HCT116 (cell line): ENCODE measurements at regions not wholly inside any gene's neighbourhood (a gene's known extent, or its start where the extent isn't known, plus 50 kb on each side); places are given as distances from the start of the nearest gene placed in this dataset.

Source experiments
- ATAC-seq: fragments of 200-7000 bp; cut with Tn5 transposase; 2 replicates; pipeline ENCODE4 v1.9.1; 2020; ENCODE audit warnings: mild to moderate bottlenecking, moderate library complexity
- BruUV-seq: library from RNA; stranded (reverse); fragments of 400-500 nt; replicated peaks from 2 replicates; lab custom pipeline; 2021; lab: Mats Ljungman, UMichigan
- CTCF ChIA-PET: fragments of 300-600 bp; sonication (Branson Sonifier 250); formaldehyde crosslinking; loops from one replicate; lab custom pipeline; 2021; ENCODE audit warnings: antibody characterized with exemption; lab: Charles Lee
- POLR2A ChIA-PET: fragments of 300-600, 350-600 bp; sonication (Branson Sonifier 250); formaldehyde crosslinking; loops from one replicate; lab custom pipeline; 2021; ENCODE audit warnings: antibody characterized with exemption; lab: Charles Lee
- RAD21 ChIA-PET, 2 experiments: fragments of 300-600 bp; sonication (Branson Sonifier 250); formaldehyde crosslinking; loops; one replicate each; lab custom pipeline; 2023; ENCODE audit warnings: low total read pairs in 2 of 2; ENCODE audit not compliant: uncharacterized antibody in 2 of 2, unreplicated experiment in 2 of 2, low non-redundant PET in 1 of 2; lab: Charles Lee
- DNase-seq: peaks from one replicate; pipeline ENCODE4 v3.0.0-alpha.2; 2010; ENCODE audit warnings: low read depth, low spot score
- H2AFZ ChIP-seq: fragments of 200-600 bp; shearing (Covaris generic), sonication (generic); 2 replicates; pipeline ENCODE4 v1.6.1; 2017; ENCODE audit warnings: low read depth, mixed run types, mixed read lengths, antibody characterized with exemption, low read length; ENCODE audit not compliant: poor library complexity, severe bottlenecking
- H3K27ac ChIP-seq: 2 replicates; pipeline ENCODE4 v1.5.1; 2012; ENCODE audit warnings: low read depth, low read length
- H3K27me3 ChIP-seq: fragments of 200-600 bp; sonication (generic); 2 replicates; pipeline ENCODE4 v1.6.1; 2016; ENCODE audit warnings: mixed run types, low read length, mixed read lengths; ENCODE audit not compliant: insufficient read depth
- H3K36me3 ChIP-seq, 2 experiments: fragments of 200-500 bp in 1 of 2; fragments of 200-600 bp in 1 of 2; sonication (Bioruptor generic) in 1 of 2; sonication (generic) in 1 of 2; 2 replicates each; pipeline versions ENCODE4 v1.5.1 to v1.6.1; 2014 to 2016; ENCODE audit warnings: low read length in 2 of 2, inconsistent platforms in 1 of 2, mixed read lengths in 1 of 2, mixed run types in 1 of 2; ENCODE audit not compliant: insufficient read depth in 2 of 2, control insufficient read depth in 1 of 2
- H3K4me1 ChIP-seq, 2 experiments: fragments of 200-600 bp in 1 of 2; sonication (generic) in 1 of 2; 2 replicates each; pipeline versions ENCODE4 v1.5.1 to v1.6.1; 2012 to 2017; ENCODE audit warnings: low read length in 2 of 2, inconsistent platforms in 1 of 2, mild to moderate bottlenecking in 1 of 2, mixed read lengths in 1 of 2, mixed run types in 1 of 2, moderate library complexity in 1 of 2; ENCODE audit not compliant: insufficient read depth in 2 of 2, control insufficient read depth in 1 of 2
- H3K4me2 ChIP-seq: fragments of 200-600 bp; sonication (generic); 2 replicates; pipeline ENCODE4 v1.6.1; 2017; ENCODE audit warnings: mixed run types, low read length, mixed read lengths
- H3K4me3 ChIP-seq, 2 experiments: fragments of 200-600 bp in 1 of 2; sonication (generic) in 1 of 2; replicated peaks in 1 of 2; 2 replicates each; pipeline ENCODE4 v1.5.1; 2011 to 2016; ENCODE audit warnings: low read length in 2 of 2, control low read depth in 1 of 2, low read depth in 1 of 2, mild to moderate bottlenecking in 1 of 2, mixed read lengths in 1 of 2, mixed run types in 1 of 2
- H3K79me2 ChIP-seq: fragments of 200-600 bp; sonication (generic); 2 replicates; pipeline ENCODE4 v1.6.1; 2017; ENCODE audit warnings: mild to moderate bottlenecking, mixed run types, low read length, moderate library complexity, mixed read lengths; ENCODE audit not compliant: insufficient read depth
- H3K9ac ChIP-seq: fragments of 200-600 bp; sonication (generic); 2 replicates; pipeline ENCODE4 v1.6.1; 2016; ENCODE audit warnings: low read length, mixed read lengths
- H3K9me2 ChIP-seq: fragments of 200-600 bp; sonication (generic), shearing (Covaris generic); 2 replicates; pipeline ENCODE4 v1.6.1; 2017; ENCODE audit warnings: mixed run types, mild to moderate bottlenecking, moderate library complexity; ENCODE audit not compliant: insufficient read depth
- H3K9me3 ChIP-seq, 2 experiments: fragments of 200-500 bp in 1 of 2; fragments of 200-600 bp in 1 of 2; sonication (Bioruptor generic) in 1 of 2; sonication (generic) in 1 of 2; 2 replicates each; pipeline ENCODE4 v1.6.1; 2014 to 2017; ENCODE audit warnings: low read length in 2 of 2, mixed read lengths in 2 of 2, inconsistent platforms in 1 of 2, low read depth in 1 of 2, mild to moderate bottlenecking in 1 of 2, mixed run types in 1 of 2, moderate library complexity in 1 of 2; ENCODE audit not compliant: control insufficient read depth in 1 of 2, insufficient read depth in 1 of 2
- H4K20me1 ChIP-seq: fragments of 200-600 bp; sonication (generic), shearing (Covaris generic); 2 replicates; pipeline ENCODE4 v1.6.1; 2017; ENCODE audit warnings: mixed run types, mild to moderate bottlenecking, moderate library complexity; ENCODE audit not compliant: insufficient read depth
- ATF3 ChIP-seq: IDR thresholded peaks from 2 replicates; pipeline ENCODE4 v1.6.1; 2012
- CBX3 ChIP-seq: IDR thresholded peaks from 2 replicates; pipeline ENCODE4 v1.6.1; 2012; ENCODE audit warnings: low read depth
- EZH2phosphoT487 ChIP-seq: fragments of 200-600 bp; IDR thresholded peaks from 2 replicates; pipeline ENCODE4 v1.6.1; 2018; ENCODE audit warnings: antibody characterized with exemption, borderline replicate concordance
- FOSL1 ChIP-seq: IDR thresholded peaks from 2 replicates; pipeline ENCODE4 v1.6.1; 2012; ENCODE audit warnings: low read depth
- JUND ChIP-seq: IDR thresholded peaks from 2 replicates; pipeline ENCODE4 v1.6.1; 2012
- POLR2AphosphoS5 ChIP-seq: IDR thresholded peaks from 2 replicates; pipeline ENCODE4 v1.6.1; 2011; ENCODE audit warnings: mild to moderate bottlenecking, low read depth, low read length, moderate library complexity
- SIN3A ChIP-seq: IDR thresholded peaks from 2 replicates; pipeline ENCODE4 v1.6.1; 2012; ENCODE audit warnings: low read depth
- SRF ChIP-seq: IDR thresholded peaks from 2 replicates; pipeline ENCODE4 v1.6.1; 2012; ENCODE audit warnings: low read depth
- TCF7L2 ChIP-seq: IDR thresholded peaks from 2 replicates; pipeline ENCODE4 v1.7.0; 2011; ENCODE audit warnings: borderline replicate concordance, inconsistent platforms; ENCODE audit not compliant: insufficient read depth, insufficient read length; ENCODE audit errors: extremely low read depth
- ZFX ChIP-seq: fragments of 450-650 bp; IDR thresholded peaks from 2 replicates; pipeline ENCODE4 v1.6.1; 2017
- ZNF274 ChIP-seq: fragments of 200-500 bp; sonication (Bioruptor generic); IDR thresholded peaks from 2 replicates; pipeline ENCODE4 v1.6.1; 2014; ENCODE audit warnings: mild to moderate bottlenecking, low read depth, low read length, inconsistent platforms
- intact Hi-C: fragments of 100-400 bp; cut with micrococcal nuclease; formaldehyde crosslinking; loops from 2 replicates; pipeline ENCODE4 v1.10.0; 2022
- TF ChIP-seq, protein P1 (sequence below), 3 experiments: fragments of 200-600 bp in 1 of 3; sonication (generic) in 1 of 3; IDR thresholded peaks in 2 of 3; conservative IDR thresholded peaks in 1 of 3; 2 replicates each; pipeline ENCODE4 v1.5.1; 2012 to 2017; ENCODE audit warnings: low read depth in 2 of 3, low read length in 2 of 3, antibody characterized with exemption in 1 of 3, borderline replicate concordance in 1 of 3, control low read depth in 1 of 3, mild to moderate bottlenecking in 1 of 3, mixed read lengths in 1 of 3, mixed run types in 1 of 3, moderate library complexity in 1 of 3; ENCODE audit not compliant: insufficient read depth in 1 of 3

DNA sequence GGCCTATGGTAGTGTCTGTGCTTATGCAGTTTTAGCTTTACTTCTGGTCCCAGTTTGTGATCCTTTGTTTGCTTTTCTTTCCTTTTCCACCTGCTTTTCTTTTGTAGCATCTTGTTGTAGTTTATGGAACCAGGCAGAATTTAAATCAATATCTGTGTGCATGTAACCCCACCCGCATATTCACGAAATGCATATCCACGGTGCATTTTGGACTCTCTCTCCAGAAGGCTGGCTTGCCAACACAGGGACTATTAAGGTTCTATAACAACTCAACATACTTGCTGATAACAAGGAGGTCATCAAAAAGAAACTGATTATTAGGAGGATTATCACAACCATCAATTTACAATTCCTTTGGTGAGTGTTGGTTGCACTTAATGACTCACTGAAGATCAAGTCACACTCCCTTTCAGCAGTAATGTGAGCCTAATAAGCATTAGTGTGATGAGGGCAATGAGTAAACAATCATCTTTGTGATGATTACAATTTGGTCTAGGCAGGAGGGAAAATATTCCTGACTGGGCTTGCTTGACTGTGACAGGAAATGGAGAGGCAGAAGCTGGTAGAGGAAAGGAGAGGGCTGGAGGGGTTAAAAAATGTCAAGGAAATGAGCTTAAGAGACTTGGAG is 378.6 kb downstream of the REEP3 start:
- no peak overlapping the region for H3K4me3 ChIP-seq
- no peaks in the 10 kb centered on the region for H3K9me2 ChIP-seq
- no peaks in the 10 kb centered on the region for H3K9me3 ChIP-seq
- intact Hi-C loops, result no loop called here
- TF ChIP-seq ATF3 (no peak), SIN3A (no peak), TCF7L2 (no peak), POLR2AphosphoS5 (no peak), ZFX (no peak), ZNF274 (no peak), CBX3 (no peak), SRF (no peak), FOSL1 (no peak), EZH2phosphoT487 (no peak), JUND (no peak)
- TF ChIP-seq, protein P1, sequence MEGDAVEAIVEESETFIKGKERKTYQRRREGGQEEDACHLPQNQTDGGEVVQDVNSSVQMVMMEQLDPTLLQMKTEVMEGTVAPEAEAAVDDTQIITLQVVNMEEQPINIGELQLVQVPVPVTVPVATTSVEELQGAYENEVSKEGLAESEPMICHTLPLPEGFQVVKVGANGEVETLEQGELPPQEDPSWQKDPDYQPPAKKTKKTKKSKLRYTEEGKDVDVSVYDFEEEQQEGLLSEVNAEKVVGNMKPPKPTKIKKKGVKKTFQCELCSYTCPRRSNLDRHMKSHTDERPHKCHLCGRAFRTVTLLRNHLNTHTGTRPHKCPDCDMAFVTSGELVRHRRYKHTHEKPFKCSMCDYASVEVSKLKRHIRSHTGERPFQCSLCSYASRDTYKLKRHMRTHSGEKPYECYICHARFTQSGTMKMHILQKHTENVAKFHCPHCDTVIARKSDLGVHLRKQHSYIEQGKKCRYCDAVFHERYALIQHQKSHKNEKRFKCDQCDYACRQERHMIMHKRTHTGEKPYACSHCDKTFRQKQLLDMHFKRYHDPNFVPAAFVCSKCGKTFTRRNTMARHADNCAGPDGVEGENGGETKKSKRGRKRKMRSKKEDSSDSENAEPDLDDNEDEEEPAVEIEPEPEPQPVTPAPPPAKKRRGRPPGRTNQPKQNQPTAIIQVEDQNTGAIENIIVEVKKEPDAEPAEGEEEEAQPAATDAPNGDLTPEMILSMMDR (IDR thresholded peaks at IDR 0.05 in 2 of 3, conservative IDR thresholded peaks at IDR 0.05 in 1 of 3; ENCODE audit: borderline replicate concordance in 1 of 3, insufficient read depth in 1 of 3, low read depth in 2 of 3, low read length in 2 of 3), result no peak
- ChIA-PET RAD21 (no interaction called here), POLR2A (no interaction called here), CTCF (interaction anchor here (1.7 to 2.1 kb wide), 2 partner anchors 13 to 33 kb away, joined by 7 to 8 read pairs; no protein-coding TSS in a partner anchor)
- no peak overlapping the region for H2AFZ ChIP-seq
- no peaks in the 10 kb centered on the region for H3K27me3 ChIP-seq
- ATAC-seq (no peak), DNase-seq (no peak)
- H3K4me2 ChIP-seq, result no peak overlapping the region
- no peak overlapping the region for H3K27ac ChIP-seq
- no TSS peak for BruUV-seq
- H3K9ac ChIP-seq, result no peak overlapping the region
- H3K36me3 ChIP-seq, result no peaks in the 10 kb centered on the region
- H4K20me1 ChIP-seq, result no peaks in the 10 kb centered on the region
- no peaks in the 10 kb centered on the region for H3K4me1 ChIP-seq
- no peaks in the 10 kb centered on the region for H3K79me2 ChIP-seq
